Activated CD4-positive, alpha-beta T cell treated with anti-CD3 and anti-CD28 coated beads, Interleukin-2, Interleukin-6, amounts not matched to agents 100 ng/mL and 50 ng/mL, durations not matched to agents 16 hours and 8 hours (primary cell): ENCODE measurements at regions not wholly inside any gene's neighbourhood (a gene's known extent, or its start where the extent isn't known, plus 50 kb on each side); places are given as distances from the start of the nearest gene placed in this dataset.

Source experiments
- DNase-seq: peaks from one replicate; pipeline ENCODE4 v3.0.0-alpha.2; 2020

DNA sequence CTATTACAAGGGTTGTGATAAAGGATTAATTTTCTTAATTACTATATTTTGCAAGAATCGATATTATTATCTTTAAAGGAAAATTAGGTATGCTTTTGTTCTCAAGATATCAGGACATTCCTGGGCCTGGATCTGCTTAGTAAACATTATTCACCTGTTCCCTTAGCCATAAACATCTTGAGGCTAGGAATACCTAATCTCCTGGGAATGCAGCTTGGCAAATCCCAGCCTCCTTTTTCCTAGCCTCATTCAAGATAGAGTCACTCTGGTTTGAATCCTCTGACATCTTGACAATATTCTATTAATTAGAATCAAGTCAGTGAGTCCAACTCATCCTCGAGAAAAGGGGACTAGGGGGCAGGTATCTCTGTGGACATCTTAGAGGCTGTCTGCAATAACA lies 327.1 kb downstream of the STIM2 start:
- DNase-seq: no peak

GRCh38 chr4:27189683-27190082 lies 329.0 kb downstream of the STIM2 start:
- DNase-seq: no peak

DNA sequence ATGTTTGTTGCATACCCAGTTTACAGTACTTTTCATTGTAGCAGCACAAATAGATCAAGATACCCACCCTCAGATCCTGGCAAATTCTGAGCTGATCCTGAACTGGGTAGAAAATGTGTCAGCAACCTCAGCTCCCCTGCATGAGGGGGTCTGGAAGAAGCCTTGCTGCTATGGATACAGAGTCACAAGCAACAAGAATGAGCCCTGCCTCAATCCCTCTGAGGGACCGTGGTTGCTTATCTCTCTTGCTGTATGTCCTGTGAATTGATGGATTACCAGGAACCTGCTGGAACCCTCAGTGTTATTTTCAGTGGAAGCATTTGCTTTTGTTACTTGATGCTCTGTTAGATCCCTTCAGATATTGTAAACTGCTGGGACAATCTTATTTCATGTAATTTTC lies 331.0 kb downstream of the STIM2 start:
- DNase-seq: no peak

DNA sequence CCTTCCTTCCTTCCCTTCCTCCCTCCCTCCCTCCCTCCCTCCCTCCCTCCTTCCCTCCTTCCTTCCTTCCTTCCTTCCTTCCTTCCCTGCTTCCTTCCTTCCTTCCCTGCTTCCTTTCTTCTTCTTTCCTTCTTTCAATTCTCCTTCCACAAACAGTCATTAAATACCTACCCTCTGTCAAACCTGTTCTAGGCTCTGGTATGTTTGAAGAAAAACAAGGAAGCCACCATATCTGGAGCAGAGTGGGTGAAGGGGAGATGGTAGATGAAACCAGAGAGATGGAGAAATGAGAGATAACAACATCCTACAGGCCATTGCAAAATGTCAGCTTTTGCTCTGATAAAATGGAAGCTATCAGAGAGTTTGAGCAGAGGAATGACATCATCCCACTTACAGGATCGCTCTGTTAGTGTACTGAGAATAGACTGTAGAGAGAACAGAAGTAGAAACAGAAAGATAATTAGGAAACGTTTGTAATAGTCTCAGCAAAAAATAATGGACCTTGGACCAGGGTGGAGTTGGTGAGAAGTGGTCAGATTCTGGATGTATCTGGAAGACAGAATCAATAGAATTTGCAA lies 334.0 kb downstream of the STIM2 start:
- DNase-seq: no peak

GRCh38 chr4:27198246-27198645 lies 337.6 kb downstream of the STIM2 start:
- DNase-seq: no peak

DNA sequence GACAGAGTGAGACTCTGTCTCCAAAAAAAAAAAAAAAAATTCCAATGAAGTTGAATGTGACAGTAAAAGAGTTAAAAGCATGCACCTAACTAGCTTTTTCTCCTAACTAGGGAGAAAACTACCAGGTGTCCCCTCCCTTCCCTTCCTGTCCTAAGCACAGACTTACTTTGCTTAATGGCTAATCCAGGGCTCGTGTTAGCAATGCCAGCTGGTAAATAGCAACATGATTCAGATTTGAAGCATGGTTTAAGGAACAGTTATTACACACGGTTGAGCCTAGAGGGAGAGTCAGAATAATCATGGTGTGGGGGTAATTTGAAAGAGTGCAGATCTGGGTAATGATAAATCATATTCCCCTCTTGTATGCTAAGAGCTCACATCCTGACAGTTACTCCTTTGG lies 338.3 kb downstream of the STIM2 start:
- no peak for DNase-seq

DNA sequence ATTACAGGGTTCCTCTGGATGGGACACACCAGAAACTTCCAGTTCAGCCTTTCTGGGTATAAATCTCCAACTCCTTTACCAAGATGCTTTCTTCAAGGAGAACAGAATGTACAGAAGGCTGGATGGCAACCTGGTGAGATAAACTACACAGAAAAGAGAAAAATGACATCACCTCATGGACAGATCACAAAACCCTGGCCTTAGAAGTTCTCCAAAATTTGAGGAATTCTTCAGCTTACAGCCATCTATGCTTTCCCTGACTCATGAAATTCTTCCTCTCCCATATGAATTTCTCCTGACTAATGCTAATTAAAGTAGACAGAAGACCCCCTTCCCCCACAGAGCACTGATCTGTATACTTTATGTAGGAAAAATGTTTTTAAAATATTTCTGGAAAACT lies 345.4 kb downstream of the STIM2 start:
- DNase-seq: no peak

DNA sequence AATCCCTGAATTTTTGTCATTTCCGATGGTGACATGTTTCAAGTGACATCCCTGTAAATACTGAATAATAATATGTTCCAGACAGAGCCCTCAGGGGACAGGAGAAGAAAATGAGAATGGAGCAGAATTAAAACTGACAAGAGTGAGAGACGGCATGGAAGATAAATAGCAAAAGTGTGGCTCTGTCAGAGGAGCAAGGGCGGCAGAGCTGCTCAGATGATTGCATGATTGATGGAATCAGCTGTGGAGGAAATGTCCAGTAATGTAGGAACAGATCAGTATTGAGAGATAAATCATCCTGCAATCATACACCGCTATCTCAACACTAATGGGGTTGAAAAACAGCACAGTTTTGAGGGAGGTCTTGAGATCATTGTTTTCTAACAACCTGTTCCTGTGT lies 350.3 kb downstream of the STIM2 start:
- no peak for DNase-seq

DNA sequence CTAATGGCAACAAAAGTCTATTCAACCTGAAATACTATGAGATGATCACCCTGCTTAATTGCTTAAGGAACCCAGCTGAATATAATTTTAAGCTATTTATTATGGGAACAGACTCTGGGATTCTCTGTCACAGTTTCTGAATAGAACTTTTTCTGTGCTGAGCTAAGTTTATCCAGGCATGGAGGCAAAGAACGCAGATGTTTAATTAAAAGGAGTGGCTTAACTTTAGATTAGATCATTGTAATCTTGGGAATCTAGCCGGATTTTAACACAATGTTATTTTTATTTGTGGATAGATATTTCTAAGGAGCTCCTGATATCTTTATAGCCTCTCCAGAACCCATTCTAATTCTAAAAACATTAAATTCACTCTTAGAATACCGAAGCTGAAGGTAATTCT lies 353.4 kb downstream of the STIM2 start:
- DNase-seq: no peak

DNA sequence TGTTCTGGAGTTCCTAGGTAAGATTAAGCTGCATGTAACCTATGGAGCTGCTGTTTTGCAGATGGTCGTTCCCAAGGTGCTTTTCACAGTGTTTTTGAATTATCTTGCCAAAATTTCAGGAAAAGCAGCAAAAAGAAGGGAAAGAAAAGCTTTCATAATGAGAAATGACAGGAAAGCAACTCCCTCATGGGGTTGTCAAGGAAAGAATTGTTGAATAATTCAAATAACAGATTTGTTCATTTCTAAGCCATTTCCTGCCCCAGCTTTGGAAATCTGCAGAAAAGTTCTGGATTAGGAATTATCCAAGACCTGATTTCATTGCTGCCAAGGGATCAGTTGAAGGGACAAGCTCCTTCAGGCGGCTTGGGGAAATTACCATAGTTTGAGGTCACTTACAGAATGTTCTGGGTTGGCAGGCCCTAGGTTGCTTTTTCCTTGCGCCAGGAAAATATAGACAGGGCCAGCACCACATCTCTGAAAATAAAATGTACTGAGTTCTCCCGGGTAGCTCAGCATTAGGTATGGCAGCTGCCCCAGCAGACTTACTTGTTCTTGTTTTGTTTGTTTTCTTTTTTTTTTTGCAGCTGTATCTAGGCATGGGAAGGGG lies 354.7 kb downstream of the STIM2 start:
- DNase-seq: no peak

- no peak for DNase-seq
Observed at GRCh38 chr4:27217261-27217769, 356.7 kb downstream of the STIM2 start.

DNA sequence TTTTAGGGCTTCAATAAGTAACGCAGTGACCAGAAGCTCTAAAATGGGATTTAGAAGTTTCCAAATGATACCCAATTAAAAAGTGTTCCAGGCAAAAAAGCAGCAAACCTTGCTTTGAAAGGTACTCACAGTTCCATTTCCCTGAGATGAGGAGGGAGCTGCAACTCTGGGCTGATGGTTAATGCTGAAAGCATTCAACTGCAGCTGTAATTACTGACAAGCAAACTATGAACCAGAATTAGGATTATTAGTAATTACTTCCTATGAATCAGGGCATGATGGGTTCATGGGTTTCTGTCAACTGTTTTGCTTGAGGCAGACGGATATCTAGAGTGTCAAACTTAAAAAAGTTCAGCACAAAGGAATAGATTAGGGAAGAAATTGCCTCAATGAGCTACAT lies 357.4 kb downstream of the STIM2 start:
- DNase-seq: no peak

GRCh38 chr4:27223326-27223725 lies 362.7 kb downstream of the STIM2 start:
- DNase-seq: no peak

DNA sequence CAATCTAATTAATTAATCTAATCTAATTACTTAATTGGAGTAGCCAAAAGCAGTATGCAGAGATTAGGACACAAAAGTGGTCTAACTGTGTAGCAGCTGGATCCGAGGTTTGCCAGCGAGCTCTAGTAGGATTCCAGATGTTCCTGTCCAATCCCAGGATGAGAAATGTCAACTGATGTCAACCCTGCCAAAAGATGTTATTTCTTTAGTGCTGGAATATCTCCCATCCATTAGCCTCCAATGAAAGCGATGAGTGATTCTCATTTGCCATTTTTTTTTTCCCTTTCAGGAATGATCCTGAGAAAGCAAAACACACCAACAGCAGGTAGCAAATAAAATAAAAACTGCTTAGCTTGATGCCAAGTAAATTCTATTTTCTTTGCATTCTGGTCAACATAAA lies 372.9 kb downstream of the STIM2 start:
- DNase-seq: no peak

DNA sequence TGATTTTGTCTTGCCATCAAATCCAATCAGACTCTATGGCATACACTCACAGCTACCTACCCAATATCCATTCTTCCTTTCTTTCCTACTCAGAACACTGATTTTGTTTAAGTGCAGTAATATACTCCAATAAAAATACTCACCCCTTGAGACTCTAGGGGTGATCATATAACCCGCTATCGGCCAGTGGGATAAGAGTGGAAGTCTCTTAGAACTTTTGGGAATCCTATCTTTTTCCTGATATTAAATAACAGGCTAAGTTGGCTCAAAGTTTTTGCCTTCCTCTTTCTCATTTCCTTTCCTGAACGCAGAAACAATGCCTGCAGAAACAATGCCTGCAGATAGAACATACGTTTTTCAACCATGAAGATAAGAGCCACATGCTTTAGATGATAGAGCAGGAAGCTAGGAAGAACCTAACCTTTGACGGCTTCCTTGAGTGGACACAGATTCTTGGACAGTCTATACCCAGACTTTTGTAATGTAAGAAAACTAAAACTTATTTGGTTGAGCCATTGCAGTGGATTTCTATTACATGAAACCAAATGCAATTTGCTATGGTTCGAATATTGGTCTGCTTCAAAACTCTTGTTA lies 373.8 kb downstream of the STIM2 start:
- no peak for DNase-seq

DNA sequence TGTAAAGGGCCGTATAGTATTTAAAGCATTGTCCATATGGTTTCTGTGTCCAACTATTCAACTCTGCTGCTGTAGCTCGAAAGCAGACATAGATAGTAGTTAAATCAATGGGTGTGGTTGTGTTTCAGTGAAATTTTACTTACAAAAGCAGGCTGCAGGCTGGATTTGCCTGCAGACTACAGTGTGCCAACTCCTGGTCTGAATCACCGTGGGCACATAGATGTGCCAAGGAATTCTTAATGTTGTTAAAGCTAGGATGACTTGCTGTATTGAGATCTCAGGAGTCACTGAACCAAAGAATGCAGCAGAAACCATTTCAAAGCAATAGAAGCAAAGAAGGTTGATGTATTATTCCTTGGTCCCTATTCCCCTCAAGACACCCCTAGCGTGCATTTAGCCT lies 379.0 kb downstream of the STIM2 start:
- DNase-seq: no peak

DNA sequence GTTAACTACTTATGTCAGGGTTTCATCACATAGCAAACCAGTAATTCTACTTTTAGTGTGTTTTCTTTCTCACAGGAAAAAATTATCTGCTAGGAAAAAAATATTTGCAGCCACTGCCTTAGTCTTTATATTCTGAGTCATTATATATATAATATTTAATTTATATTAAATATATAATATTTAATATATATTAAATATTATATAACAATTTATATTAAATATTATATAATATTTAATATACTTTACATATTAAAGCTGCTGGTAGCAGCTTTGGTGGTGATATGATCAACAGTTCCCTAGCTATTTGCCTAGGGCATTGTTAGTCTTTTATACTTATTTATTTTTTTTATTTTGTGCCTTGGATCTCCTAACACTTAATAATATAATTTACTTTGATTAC lies 381.6 kb downstream of the STIM2 start:
- DNase-seq: no peak

- no peak for DNase-seq
Observed at GRCh38 chr4:27245216-27245615, 384.6 kb downstream of the STIM2 start.

DNA sequence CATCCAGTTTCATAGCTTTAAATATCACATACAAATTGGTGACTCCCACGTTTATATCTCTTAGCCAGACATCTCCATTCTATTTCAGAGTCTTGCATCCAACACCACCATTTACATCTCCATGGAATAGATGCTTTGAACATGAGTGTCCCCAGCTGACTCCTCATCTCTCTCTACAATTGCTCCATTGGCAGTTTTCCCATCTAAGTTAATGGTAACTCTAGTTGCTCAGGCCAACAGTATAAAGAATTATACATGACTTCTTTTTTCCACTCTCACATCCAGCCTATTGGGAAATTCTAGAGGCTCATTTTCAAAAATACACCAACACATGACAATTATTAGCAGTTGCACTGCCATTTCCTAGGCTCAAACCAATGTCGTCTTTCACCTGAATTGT lies 388.2 kb downstream of the STIM2 start:
- no peak for DNase-seq

DNA sequence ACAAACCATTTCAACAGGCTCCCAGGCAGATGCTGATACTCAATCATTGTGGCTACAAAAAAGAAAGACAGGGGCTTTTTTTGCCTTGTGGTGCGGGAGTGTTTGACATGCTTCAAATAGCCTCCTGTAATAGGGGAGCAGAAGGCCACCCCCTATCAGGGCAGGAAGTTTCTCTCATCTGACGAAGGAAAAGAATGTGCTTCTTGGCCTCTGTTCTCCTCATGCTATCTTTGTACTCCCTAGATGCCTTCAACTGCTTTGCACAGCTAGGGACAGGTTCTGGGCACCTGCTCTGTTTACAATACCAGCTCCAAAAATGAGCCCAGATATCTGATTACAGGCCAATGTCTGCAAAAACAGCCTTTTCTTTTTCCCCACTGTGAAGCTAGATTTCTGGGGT lies 391.1 kb downstream of the STIM2 start:
- no peak for DNase-seq

DNA sequence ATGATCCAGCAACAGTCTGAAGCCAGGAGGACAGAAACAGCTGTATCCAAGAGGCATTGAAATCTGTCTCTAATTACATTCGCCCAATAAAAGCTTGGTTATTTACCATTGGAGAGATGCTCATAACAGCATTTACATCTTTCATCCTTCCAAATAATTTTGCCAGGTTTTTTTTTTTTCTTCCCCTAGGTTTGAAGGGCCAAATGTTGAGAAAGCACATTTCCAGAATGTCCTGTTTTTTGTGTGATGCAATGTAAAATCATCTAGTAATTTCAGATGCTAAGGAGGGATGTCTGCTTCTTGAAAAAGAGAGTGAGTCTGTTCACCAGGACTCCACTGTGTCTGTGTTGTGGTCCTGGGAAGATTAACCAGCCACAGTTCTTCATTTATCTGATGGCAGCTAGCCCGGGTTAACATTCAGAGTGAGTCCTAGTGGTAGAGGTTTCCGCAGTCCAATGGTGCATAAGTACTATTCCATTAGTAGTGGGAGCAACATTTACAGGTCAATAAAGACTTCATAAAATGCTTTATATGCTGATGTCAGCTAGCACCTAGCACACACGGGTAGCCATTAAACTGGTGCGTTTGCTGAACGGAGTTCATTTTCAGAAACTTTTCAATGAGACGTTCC lies 406.8 kb downstream of the STIM2 start:
- DNase-seq: no peak

DNA sequence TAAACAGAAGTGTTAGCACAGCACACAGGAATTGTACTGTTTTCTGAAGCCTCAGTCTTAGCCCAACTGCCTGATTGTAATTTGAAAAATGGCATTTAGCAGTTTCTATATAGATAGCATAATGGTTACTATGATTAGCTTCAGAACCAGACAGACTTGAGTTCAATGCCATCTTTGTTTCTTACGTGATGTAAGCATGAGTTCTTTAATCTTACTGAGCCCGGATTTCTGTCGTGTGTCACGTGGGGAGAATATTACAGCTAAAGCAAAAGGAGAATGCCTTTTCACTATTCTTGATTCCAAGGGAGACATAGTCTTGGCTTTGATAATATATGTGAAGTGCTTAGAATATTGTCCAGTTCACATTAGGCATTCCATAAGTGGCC lies 407.3 kb downstream of the STIM2 start:
- no peak for DNase-seq

GRCh38 chr4:27270435-27270834 lies 409.8 kb downstream of the STIM2 start:
- no peak for DNase-seq

- no peak for DNase-seq
Observed at GRCh38 chr4:27271555-27271954, 410.9 kb downstream of the STIM2 start.
